NCI-H510A treated with DMSO at 0.1 percent for 48 hours (cell line): ENCODE measurements at regions not wholly inside any gene's neighbourhood (a gene's known extent, or its start where the extent isn't known, plus 50 kb on each side); places are given as distances from the start of the nearest gene placed in this dataset.

Source experiments
- DNase-seq: peaks from one replicate; lab custom pipeline; 2025; lab: John Stamatoyannopoulos, UW

DNA sequence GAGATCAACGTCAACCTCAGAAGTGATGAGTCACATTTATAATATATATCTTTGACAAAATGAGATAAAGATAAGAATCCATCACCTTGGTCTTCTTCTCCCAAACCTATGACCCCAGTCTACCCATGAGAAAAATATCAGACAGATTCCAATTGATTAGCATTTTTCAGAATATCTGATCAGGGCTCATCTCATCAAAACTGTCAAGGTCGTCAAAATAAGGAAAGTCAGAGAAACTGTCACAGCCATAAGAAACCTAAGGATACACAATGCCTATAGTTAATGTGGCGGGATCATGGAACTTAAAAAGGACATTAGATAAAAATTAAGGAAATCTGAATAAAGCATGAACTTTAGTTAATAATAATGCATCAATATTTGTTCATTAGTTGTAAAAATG is 374.1 kb downstream of the FAT4 start:
- DNase-seq, result no peak

- peak; percentile 22 for DNase-seq
These were observed 375.1 kb downstream of the FAT4 start for GRCh38 chr4:125689805-125690204.

GRCh38 chr4:125693228-125693627 is 378.5 kb downstream of the FAT4 start:
- no peak for DNase-seq

DNA sequence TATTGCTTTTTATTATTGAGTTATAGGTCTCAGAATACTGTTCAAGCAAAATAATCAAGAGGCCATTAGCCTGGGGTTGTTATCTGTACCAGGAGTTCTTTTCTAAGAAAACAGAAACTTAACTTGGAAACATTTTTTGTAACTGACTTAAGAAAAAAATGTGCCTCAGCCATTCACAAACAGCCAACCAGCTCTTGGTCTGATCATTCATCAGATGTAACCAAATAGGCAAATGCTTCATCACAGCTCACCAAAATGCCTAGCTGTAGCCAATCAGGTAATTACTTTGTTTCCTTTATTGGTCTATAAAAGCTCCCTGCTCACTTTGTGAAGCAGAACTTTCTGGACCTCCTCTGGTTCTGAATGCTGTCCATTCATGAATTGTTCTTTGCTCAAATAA is 387.7 kb downstream of the FAT4 start:
- no peak for DNase-seq

GRCh38 chr4:125703443-125703842 is 388.7 kb downstream of the FAT4 start:
- DNase-seq, result no peak

- no peak for DNase-seq
These were observed 390.0 kb downstream of the FAT4 start for GRCh38 chr4:125704726-125705125.

DNA sequence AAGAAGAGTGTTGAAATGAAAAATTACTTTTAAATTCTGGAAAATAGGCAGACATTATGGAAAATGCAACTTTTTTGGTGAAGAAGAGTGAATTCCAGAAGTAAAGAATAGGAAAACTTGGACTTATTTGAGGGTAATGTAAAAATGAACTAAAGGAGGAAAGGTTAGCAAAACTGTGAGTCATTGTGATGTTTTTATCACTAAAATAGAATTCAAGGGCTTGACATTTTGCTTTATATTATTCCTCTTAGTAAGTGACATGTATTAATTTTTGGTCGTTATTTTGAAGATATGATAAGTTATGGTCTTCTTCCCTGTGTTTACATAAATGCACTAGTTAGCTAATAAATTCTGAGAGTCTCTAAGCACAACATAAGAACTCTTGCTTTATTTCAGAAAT is 390.9 kb downstream of the FAT4 start:
- no peak for DNase-seq

DNA sequence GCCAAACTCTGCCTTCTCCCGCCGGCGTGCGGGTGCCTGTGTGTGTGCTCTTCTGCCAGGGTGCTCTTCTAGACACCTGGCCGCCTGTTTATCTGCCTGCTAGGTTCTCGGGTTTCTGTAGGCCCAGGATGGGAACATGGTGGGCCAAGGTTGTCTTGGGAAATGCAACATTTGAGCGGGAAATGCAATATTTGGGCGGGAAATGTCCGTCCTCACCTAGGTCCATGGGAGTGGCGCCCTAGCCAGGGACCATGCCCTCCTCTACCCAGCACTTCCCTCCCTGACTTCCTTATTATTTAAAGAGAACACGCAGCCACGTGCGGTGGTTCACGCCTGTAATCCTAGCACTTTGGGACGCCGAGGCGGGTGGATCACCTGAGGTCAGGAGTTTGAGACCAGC is 392.6 kb downstream of the FAT4 start:
- no peak for DNase-seq

GRCh38 chr4:125710766-125711165 is 396.0 kb downstream of the FAT4 start:
- DNase-seq, result no peak

- no peak for DNase-seq
These were observed 399.3 kb downstream of the FAT4 start for GRCh38 chr4:125714049-125714448.

DNA sequence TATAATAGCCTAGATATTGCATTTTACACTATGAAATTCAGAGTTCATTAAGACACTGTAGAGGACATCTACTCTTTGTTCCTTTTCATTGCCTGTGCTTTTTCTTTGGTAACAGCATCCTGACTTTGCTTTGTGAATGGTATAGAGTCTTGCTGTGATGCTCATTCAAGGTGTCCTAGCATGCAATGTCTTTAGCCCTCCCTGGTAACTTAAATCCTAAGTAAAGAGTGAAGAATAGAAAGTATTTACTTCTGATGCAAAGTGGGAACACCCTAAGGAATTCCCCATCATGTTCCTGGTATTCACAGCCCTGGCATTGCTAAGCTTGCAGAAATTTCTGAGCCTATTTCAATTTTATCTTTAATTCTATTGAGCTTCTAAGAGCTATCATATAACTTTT is 400.1 kb downstream of the FAT4 start:
- no peak for DNase-seq

- no peak for DNase-seq
These were observed 405.2 kb downstream of the FAT4 start for GRCh38 chr4:125719987-125720386.

DNA sequence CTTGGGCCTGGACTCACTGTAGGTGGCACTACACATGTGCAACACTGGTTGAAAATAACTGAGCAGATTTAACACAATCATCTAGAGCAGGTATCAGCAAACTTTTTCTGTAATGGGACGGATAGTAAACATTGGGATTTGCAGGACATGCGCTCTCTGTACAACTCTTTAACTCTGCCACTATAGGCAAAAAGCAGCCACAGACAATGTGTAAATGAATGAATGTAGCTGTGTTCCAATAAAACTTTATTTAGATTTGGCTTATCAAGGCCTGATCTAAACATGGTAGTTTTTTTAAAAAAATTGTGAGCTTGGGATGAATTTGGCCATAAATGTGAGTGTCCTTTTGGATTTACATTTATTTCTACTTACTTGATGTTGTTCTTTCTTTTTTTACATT is 407.3 kb downstream of the FAT4 start:
- no peak for DNase-seq

DNA sequence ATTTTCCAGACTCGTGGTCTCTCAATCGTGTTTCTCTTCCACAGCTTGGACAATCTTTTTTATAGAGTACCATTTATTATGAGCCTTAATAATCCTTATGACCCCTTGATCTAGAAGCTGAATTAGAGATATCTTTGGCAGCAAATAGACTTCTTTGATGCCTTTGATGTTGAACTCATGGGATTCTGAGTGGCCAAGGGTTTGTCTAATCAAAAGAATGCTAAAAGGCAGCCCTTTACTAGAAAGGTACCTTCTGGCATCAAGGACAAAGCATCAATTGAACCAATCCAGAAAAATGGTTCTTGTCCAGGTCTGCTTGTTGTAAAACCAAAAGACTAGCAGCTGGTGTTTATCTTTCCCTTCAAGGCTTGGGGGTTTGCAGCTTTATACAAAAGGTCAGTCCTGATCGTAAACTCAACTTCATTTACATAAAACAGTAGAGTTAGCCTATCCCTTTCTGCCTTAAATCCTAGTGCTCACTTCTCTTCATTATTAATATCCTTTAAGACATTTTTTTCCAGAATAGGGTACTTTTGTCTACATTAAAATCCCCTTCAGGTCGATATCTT is 411.3 kb downstream of the FAT4 start:
- DNase-seq, result no peak

GRCh38 chr4:125727931-125728330 is 413.2 kb downstream of the FAT4 start:
- no peak for DNase-seq

GRCh38 chr4:125728568-125728967 is 413.8 kb downstream of the FAT4 start:
- DNase-seq, result no peak

- DNase-seq, result no peak
These were observed 414.4 kb downstream of the FAT4 start for GRCh38 chr4:125729171-125729570.

- no peak for DNase-seq
These were observed 417.9 kb downstream of the FAT4 start for GRCh38 chr4:125732632-125733031.

- no peak for DNase-seq
These were observed 419.7 kb downstream of the FAT4 start for GRCh38 chr4:125734504-125734903.

- DNase-seq, result no peak
These were observed 420.3 kb downstream of the FAT4 start for GRCh38 chr4:125735102-125735501.

GRCh38 chr4:125736057-125736456 is 421.3 kb downstream of the FAT4 start:
- no peak for DNase-seq

GRCh38 chr4:125739760-125740159 is 425.0 kb downstream of the FAT4 start:
- no peak for DNase-seq

DNA sequence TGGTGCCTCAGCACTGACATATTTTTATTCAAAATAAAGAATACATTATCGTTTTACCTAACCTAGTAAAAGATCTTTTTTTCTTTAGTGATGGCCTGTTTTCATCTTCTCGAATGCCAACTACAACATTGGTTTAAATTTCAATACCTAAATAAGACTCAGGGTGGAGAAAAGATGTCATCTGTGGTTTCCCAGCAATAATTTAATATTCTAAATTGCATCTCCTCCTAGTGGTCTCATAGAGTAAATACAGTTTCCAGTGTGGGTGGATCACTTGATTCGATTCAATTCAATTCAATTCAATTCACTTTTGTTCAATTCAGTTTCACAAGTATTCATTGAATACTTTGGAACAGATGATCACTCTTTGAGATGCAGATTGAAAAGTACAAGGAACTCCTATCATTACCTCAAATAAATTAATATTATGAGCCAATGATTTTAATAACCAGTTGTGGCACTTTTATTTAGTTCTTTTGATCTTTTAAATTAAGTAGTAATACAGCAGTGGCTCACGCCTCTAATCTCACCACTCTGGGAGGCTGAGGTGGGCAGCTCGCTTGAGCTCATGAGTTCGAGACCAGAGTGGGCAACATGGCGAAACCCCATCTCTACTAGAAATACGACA is 427.2 kb downstream of the FAT4 start:
- no peak for DNase-seq

DNA sequence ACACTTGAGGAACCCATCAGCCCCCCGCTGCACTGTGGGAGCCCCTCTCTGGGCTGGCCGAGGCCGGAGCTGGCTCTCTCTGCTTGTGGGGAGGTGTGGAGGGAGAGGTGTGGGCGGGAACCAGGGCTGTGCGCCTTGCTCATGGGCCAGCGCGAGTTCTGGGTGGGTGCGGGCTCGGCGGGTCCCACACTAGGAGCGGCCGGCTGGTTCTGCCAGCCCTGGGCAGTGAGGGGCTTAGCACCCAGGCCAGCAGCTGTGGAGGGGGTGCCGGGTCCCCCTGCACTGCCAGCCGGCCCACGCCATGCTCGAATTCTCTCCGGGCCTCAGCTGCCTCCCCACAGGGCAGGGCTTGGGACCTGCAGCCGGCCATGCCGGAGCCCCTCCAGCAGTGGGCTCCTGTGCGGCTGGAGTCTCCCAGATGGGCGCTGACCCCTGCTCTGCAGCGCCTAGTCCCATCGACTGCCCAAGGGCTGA is 430.2 kb downstream of the FAT4 start:
- DNase-seq, result no peak
